SK-N-SH treated with all-trans-retinoic acid at 6 μM for 48 hours (cell line): ENCODE measurements at regions not wholly inside any gene's neighbourhood (a gene's known extent, or its start where the extent isn't known, plus 50 kb on each side); places are given as distances from the start of the nearest gene placed in this dataset.
A peak's percentile ranks its signal among the peaks of the same experiment; 100 is the strongest.

Source experiments
- ATAC-seq: fragments of 200-7000 bp; cut with Tn5 transposase; 3 replicates; pipeline ENCODE4 v1.9.1; 2020; ENCODE audit warnings: mild to moderate bottlenecking, moderate library complexity
- ARNTL ChIP-seq: fragments of 450-650 bp; formaldehyde crosslinking; IDR thresholded peaks from 2 replicates; pipeline ENCODE4 v1.5.0; 2020; ENCODE audit warnings: low read depth, mild to moderate bottlenecking, moderate library complexity, borderline replicate concordance
- BACH2 ChIP-seq: fragments of 250-450 bp; sonication (Bioruptor Pico); IDR thresholded peaks from 2 replicates; pipeline ENCODE4 v1.9.0; 2021; ENCODE audit warnings: mild to moderate bottlenecking, borderline replicate concordance
- CSDC2 ChIP-seq: fragments of 250-450 bp; sonication (Bioruptor Pico); IDR thresholded peaks from 2 replicates; pipeline ENCODE4 v1.5.0; 2020; ENCODE audit warnings: mild to moderate bottlenecking, moderate library complexity
- ESRRG ChIP-seq: fragments of 250-450 bp; sonication (Bioruptor Pico); IDR thresholded peaks from 2 replicates; pipeline ENCODE4 v1.6.1; 2021; ENCODE audit warnings: mild to moderate bottlenecking
- GLIS3 ChIP-seq: fragments of 250-450 bp; sonication (Bioruptor Pico); IDR thresholded peaks from 2 replicates; pipeline ENCODE4 v1.5.0; 2020; ENCODE audit warnings: mild to moderate bottlenecking, moderate library complexity
- ISL1 ChIP-seq: fragments of 250-450 bp; sonication (Bioruptor Pico); IDR thresholded peaks from 2 replicates; pipeline ENCODE4 v2.1.2; 2022; ENCODE audit warnings: mild to moderate bottlenecking, moderate library complexity
- OSR1 ChIP-seq: fragments of 250-450 bp; sonication (Bioruptor Pico); IDR thresholded peaks from 2 replicates; pipeline ENCODE4 v1.8.0; 2022; ENCODE audit warnings: moderate library complexity, mild to moderate bottlenecking, inconsistent platforms
- RARB ChIP-seq: fragments of 250-450 bp; sonication (Bioruptor Pico); IDR thresholded peaks from 2 replicates; pipeline ENCODE4 v1.8.0; 2021; ENCODE audit warnings: mild to moderate bottlenecking, moderate library complexity
- SNAI2 ChIP-seq: fragments of 250-450 bp; sonication (Bioruptor Pico); IDR thresholded peaks from 2 replicates; pipeline ENCODE4 v1.5.0; 2020; ENCODE audit warnings: mild to moderate bottlenecking, moderate library complexity
- TCF4 ChIP-seq: fragments of 250-450 bp; sonication (Bioruptor Pico); IDR thresholded peaks from 2 replicates; pipeline ENCODE4 v1.8.0; 2021; ENCODE audit warnings: mild to moderate bottlenecking, moderate library complexity, borderline replicate concordance
- TOX ChIP-seq: fragments of 250-450 bp; sonication (Bioruptor Pico); IDR thresholded peaks from 2 replicates; pipeline ENCODE4 v1.8.0; 2021; ENCODE audit warnings: mild to moderate bottlenecking, moderate library complexity, borderline replicate concordance
- ZC3H10 ChIP-seq: fragments of 250-450 bp; sonication (Bioruptor Pico); IDR thresholded peaks from 2 replicates; pipeline ENCODE4 v1.5.1; 2021; ENCODE audit warnings: mild to moderate bottlenecking, moderate library complexity
- ZFP3 ChIP-seq: fragments of 250-450 bp; sonication (Bioruptor Pico); IDR thresholded peaks from 2 replicates; pipeline ENCODE4 v1.5.0; 2020; ENCODE audit warnings: mild to moderate bottlenecking, moderate library complexity
- ZFP30 ChIP-seq: fragments of 450-650 bp; formaldehyde crosslinking; IDR thresholded peaks from 2 replicates; pipeline ENCODE4 v1.5.0; 2022; ENCODE audit warnings: mild to moderate bottlenecking, moderate library complexity
- ZNF565 ChIP-seq: fragments of 450-650 bp; formaldehyde crosslinking; conservative IDR thresholded peaks from 2 replicates; pipeline ENCODE4 v1.5.0; 2020; ENCODE audit warnings: low read depth, mild to moderate bottlenecking, moderate library complexity
- ZNF70 ChIP-seq: fragments of 450-650 bp; formaldehyde crosslinking; IDR thresholded peaks from 2 replicates; pipeline ENCODE4 v1.5.0; 2020; ENCODE audit warnings: mild to moderate bottlenecking, moderate library complexity
- ZNF8 ChIP-seq: fragments of 450-650 bp; formaldehyde crosslinking; IDR thresholded peaks from 2 replicates; pipeline ENCODE4 v1.5.0; 2020; ENCODE audit warnings: mild to moderate bottlenecking, moderate library complexity
- TF ChIP-seq, protein P1 (sequence below): fragments of 250-450 bp; sonication (Bioruptor Pico); IDR thresholded peaks from 2 replicates; pipeline ENCODE4 v1.8.0; 2021; ENCODE audit warnings: low read depth, mild to moderate bottlenecking, moderate library complexity, borderline replicate concordance
- TF ChIP-seq, protein P2 (sequence below): fragments of 250-450 bp; sonication (Bioruptor Pico); IDR thresholded peaks from 2 replicates; pipeline ENCODE4 v1.5.1; 2021; ENCODE audit warnings: mild to moderate bottlenecking, moderate library complexity
- TF ChIP-seq, protein P3 (sequence below): fragments of 250-450 bp; sonication (Bioruptor Pico); IDR thresholded peaks from 2 replicates; pipeline ENCODE4 v1.5.1; 2020; ENCODE audit warnings: low read depth, mild to moderate bottlenecking, moderate library complexity
- TF ChIP-seq, protein P4 (sequence below): fragments of 250-450 bp; sonication (Bioruptor Pico); IDR thresholded peaks from 2 replicates; pipeline ENCODE4 v1.5.0; 2020; ENCODE audit warnings: mild to moderate bottlenecking, moderate library complexity
- TF ChIP-seq, protein P5 (sequence below): fragments of 250-450 bp; sonication (Bioruptor Pico); IDR thresholded peaks from 2 replicates; pipeline ENCODE4 v1.8.0; 2020; ENCODE audit warnings: mild to moderate bottlenecking, moderate library complexity, borderline replicate concordance

DNA sequence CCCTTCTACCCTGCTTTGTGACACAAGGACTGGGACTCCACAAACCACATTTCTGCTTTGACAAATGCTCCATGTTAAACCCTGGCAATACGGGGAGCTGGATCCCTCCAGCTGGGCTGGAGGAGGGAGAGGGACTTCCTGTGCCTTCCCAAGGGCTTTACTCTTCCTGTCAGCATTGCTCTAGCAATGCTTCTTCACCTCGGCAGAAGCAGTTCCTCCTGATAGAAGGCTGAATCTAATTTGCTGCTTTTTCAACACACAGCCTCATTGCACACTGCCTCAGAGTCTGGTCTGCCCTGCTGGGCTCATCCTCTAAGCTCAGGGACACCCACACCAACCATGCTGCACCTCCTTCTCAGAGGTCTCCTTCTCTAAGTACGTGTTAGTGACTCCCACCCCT, 142.8 kb upstream of the SMAD3 start:
- no peak for ATAC-seq
- TF ChIP-seq, protein P1, sequence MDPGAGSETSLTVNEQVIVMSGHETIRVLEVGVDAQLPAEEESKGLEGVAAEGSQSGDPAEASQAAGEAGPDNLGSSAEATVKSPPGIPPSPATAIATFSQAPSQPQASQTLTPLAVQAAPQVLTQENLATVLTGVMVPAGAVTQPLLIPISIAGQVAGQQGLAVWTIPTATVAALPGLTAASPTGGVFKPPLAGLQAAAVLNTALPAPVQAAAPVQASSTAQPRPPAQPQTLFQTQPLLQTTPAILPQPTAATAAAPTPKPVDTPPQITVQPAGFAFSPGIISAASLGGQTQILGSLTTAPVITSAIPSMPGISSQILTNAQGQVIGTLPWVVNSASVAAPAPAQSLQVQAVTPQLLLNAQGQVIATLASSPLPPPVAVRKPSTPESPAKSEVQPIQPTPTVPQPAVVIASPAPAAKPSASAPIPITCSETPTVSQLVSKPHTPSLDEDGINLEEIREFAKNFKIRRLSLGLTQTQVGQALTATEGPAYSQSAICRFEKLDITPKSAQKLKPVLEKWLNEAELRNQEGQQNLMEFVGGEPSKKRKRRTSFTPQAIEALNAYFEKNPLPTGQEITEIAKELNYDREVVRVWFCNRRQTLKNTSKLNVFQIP (CRISPR knock-in tag) = no peak
- TF ChIP-seq ZNF8 (no peak), ZNF565 (no peak), ZC3H10 (CRISPR knock-in tag) (no peak), ZFP30 (CRISPR knock-in tag) (no peak), SNAI2 (CRISPR knock-in tag) (no peak), GLIS3 (CRISPR knock-in tag) (no peak), CSDC2 (no peak), TCF4 (CRISPR knock-in tag) (no peak), TOX (CRISPR knock-in tag) (no peak), OSR1 (CRISPR knock-in tag) (no peak), RARB (CRISPR knock-in tag) (no peak), ZFP3 (CRISPR knock-in tag) (no peak), BACH2 (no peak), ZNF70 (CRISPR knock-in tag) (no peak), ISL1 (CRISPR knock-in tag) (no peak)
- TF ChIP-seq, protein P2, sequence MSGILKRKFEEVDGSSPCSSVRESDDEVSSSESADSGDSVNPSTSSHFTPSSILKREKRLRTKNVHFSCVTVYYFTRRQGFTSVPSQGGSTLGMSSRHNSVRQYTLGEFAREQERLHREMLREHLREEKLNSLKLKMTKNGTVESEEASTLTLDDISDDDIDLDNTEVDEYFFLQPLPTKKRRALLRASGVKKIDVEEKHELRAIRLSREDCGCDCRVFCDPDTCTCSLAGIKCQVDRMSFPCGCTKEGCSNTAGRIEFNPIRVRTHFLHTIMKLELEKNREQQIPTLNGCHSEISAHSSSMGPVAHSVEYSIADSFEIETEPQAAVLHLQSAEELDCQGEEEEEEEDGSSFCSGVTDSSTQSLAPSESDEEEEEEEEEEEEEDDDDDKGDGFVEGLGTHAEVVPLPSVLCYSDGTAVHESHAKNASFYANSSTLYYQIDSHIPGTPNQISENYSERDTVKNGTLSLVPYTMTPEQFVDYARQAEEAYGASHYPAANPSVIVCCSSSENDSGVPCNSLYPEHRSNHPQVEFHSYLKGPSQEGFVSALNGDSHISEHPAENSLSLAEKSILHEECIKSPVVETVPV (CRISPR knock-in tag) = no peak
- TF ChIP-seq, protein P3, sequence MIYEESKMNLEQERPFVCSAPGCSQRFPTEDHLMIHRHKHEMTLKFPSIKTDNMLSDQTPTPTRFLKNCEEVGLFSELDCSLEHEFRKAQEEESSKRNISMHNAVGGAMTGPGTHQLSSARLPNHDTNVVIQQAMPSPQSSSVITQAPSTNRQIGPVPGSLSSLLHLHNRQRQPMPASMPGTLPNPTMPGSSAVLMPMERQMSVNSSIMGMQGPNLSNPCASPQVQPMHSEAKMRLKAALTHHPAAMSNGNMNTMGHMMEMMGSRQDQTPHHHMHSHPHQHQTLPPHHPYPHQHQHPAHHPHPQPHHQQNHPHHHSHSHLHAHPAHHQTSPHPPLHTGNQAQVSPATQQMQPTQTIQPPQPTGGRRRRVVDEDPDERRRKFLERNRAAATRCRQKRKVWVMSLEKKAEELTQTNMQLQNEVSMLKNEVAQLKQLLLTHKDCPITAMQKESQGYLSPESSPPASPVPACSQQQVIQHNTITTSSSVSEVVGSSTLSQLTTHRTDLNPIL = no peak
- TF ChIP-seq, protein P4, sequence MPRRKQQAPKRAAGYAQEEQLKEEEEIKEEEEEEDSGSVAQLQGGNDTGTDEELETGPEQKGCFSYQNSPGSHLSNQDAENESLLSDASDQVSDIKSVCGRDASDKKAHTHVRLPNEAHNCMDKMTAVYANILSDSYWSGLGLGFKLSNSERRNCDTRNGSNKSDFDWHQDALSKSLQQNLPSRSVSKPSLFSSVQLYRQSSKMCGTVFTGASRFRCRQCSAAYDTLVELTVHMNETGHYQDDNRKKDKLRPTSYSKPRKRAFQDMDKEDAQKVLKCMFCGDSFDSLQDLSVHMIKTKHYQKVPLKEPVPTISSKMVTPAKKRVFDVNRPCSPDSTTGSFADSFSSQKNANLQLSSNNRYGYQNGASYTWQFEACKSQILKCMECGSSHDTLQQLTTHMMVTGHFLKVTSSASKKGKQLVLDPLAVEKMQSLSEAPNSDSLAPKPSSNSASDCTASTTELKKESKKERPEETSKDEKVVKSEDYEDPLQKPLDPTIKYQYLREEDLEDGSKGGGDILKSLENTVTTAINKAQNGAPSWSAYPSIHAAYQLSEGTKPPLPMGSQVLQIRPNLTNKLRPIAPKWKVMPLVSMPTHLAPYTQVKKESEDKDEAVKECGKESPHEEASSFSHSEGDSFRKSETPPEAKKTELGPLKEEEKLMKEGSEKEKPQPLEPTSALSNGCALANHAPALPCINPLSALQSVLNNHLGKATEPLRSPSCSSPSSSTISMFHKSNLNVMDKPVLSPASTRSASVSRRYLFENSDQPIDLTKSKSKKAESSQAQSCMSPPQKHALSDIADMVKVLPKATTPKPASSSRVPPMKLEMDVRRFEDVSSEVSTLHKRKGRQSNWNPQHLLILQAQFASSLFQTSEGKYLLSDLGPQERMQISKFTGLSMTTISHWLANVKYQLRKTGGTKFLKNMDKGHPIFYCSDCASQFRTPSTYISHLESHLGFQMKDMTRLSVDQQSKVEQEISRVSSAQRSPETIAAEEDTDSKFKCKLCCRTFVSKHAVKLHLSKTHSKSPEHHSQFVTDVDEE (CRISPR knock-in tag) = no peak
- TF ChIP-seq, all 23 proteins: peak for 0

DNA sequence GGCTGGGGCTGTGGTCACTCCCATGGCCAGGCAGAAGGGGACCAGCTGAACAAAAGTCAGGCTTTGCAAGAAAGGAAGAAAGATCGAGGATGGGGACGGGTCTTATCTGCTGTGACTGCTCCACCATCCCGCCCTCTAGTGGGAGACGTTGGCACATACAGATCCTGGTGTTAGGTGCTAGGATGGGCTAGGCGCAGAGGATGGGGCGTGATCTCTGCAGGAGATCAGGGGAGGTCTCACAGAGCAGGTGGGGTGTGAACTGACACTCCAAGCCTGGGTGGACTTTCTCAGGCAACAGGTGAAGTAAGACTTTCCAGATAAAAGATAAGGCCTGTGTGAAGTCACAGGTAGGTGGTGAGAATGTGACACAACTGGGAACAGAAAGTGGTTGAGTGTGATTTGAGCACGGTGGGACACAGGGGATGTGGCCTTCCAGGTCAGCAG, 141.9 kb upstream of the SMAD3 start:
- TF ChIP-seq, protein P3 = no peak
- no peak for TF ChIP-seq ZFP30 (CRISPR knock-in tag)
- no peak for TF ChIP-seq OSR1 (CRISPR knock-in tag)
- TF ChIP-seq RARB (CRISPR knock-in tag) = no peak
- TF ChIP-seq ZNF565 = no peak
- no peak for TF ChIP-seq ZC3H10 (CRISPR knock-in tag)
- no peak for TF ChIP-seq ESRRG (CRISPR knock-in tag)
- TF ChIP-seq, protein P5, sequence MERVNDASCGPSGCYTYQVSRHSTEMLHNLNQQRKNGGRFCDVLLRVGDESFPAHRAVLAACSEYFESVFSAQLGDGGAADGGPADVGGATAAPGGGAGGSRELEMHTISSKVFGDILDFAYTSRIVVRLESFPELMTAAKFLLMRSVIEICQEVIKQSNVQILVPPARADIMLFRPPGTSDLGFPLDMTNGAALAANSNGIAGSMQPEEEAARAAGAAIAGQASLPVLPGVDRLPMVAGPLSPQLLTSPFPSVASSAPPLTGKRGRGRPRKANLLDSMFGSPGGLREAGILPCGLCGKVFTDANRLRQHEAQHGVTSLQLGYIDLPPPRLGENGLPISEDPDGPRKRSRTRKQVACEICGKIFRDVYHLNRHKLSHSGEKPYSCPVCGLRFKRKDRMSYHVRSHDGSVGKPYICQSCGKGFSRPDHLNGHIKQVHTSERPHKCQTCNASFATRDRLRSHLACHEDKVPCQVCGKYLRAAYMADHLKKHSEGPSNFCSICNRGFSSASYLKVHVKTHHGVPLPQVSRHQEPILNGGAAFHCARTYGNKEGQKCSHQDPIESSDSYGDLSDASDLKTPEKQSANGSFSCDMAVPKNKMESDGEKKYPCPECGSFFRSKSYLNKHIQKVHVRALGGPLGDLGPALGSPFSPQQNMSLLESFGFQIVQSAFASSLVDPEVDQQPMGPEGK = no peak
- TF ChIP-seq ZNF70 (CRISPR knock-in tag) = no peak
- TF ChIP-seq TCF4 (CRISPR knock-in tag) = no peak
- TF ChIP-seq ZNF8 = no peak
- no peak for TF ChIP-seq ARNTL (CRISPR knock-in tag)
- TF ChIP-seq BACH2 = no peak
- peak; percentile 73; the same call in 2 of the 3 replicates for ATAC-seq
